Heart left ventricle (tissue), 13 donors: ENCODE measurements at regions not wholly inside any gene's neighbourhood (a gene's known extent, or its start where the extent isn't known, plus 50 kb on each side); places are given as distances from the start of the nearest gene placed in this dataset.

ENCODE experiments used
- CTCF ChIP-seq, 12 donors: fragments of 200-600 bp; sonication (generic) in 4 of 12; IDR thresholded peaks; one replicate each; pipeline versions ENCODE4 v1.5.0 to v1.8.0; 2018 to 2022; ENCODE audit warnings: antibody characterized with exemption in 12 of 12, mild to moderate bottlenecking in 5 of 12
- POLR2A ChIP-seq, 2 donors: fragments of 450-650 bp; IDR thresholded peaks; one replicate each; pipeline ENCODE4 v1.6.1; 2017; ENCODE audit warnings: antibody characterized with exemption in 2 of 2, mild to moderate bottlenecking in 2 of 2, moderate library complexity in 2 of 2
- donor health status: ischemic (EF 13 %, LVEDD 7.1; RV severe dilation, severe dysfunction).
- donor health status: DM: no; HTN: yes; CAD: no.
- donor health status: DM: no; HTN: no; CAD: no.
- donor health status: ischemic (EF 25% LVEDD 6.9; RV normal size, moderate dysfunction).
- donor health status: ischemic (EF 25% LVEDD 5.7; RV mildly dilated, moderate dysfunction).
- donor health status: ischemic (EF 35%, LVEDD 5.7; RV mildly dilated, moderate dysfunction).
- donor health status: nonischemic (EF 11% LVEDD 7.7; RV severe dilation, severe dysfunction).
- donor health status: DM: yes; HTN: yes; CAD: no.
- donor health status: PGD.
- donor health status: ischemic (EF 29% LVEDD 5.4; RV normal size, mild dysfunction).
- donor health status: nonischemic (EF 23%, LVEDD 6.1; RV moderate dilation, normal function).

- TF ChIP-seq POLR2A (IDR thresholded peaks at IDR 0.05): no peak
- no peak for TF ChIP-seq CTCF (IDR thresholded peaks at IDR 0.05)
Observed at GRCh38 chr6:143586557-143586956, 75.0 kb upstream of the FUCA2 start.
